ENCODE measurements at regions not wholly inside any gene's neighbourhood (a gene's known extent, or its start where the extent isn't known, plus 50 kb on each side); places are given as distances from the start of the nearest gene placed in this dataset.
"Not testable (repeated sequence)": the region's sequence is repeated elsewhere in the genome, so short reads cannot be mapped to it uniquely, and the experiment has no call there.

DNA sequence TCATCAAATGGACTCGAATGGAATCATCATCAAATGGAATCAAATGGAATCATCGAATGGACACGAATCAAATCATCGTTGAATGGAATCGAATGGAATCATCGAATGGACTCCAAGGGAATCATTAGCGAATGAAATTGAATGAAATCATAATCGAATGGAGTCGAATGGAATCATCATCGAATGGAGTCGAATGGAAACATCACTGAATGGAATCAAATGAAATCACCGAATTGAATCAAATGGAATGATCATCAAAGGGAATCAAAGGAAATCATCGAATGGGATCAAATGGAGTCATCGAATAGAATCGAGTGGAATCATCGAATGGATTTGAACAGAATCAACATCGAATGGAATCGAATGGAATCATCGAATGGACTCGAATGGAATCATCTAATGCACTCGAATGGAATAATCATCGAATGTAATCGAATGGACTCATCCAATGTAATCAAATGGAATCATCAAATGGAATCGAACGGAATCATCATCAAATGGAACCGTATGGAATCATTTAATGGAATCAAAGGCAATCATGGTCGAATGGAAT, 232.2 kb downstream of the SHCBP1 start:
- DNase-seq (ENCODE audit: low spot score); ATAC-seq: not testable (repeated sequence)

DNA sequence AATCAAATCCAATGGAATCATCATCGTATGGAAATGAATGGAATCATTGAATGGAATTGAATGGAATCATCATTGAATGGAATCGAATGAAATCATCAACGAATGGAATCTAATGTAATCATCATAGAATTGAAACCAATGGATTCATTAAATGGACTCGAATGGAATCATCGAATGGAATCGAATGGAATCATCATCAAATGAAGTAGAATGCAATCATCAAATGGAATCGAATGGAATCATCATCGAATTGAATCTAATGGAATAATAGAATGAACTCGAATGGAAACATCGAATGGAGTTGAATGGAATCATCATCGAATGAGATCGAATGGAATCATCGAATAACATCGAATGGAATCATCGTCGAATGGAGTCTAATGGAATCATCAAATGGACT, 232.8 kb downstream of the SHCBP1 start:
- not testable (repeated sequence) for ATAC-seq; DNase-seq (ENCODE audit: low spot score)

DNA sequence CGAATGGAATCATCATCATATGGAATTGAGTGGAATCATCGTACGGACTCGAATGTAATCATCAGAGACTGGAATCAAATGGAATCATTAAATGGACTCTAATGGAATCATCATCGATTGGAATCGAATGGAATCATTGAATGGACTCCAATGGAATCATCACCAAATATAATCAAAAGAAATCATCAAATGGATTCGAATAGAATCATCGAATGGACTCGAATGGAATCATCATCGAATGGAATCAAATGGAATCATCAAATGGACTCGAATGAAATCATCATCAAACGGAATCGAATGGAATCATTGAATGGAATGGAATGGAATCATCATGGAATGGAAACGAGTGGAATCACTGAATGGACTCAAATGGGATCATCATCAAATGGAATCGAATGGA, 233.5 kb downstream of the SHCBP1 start:
- ATAC-seq (peak; percentile 1), DNase-seq (ENCODE audit: low spot score) (peak; percentile 76)

DNA sequence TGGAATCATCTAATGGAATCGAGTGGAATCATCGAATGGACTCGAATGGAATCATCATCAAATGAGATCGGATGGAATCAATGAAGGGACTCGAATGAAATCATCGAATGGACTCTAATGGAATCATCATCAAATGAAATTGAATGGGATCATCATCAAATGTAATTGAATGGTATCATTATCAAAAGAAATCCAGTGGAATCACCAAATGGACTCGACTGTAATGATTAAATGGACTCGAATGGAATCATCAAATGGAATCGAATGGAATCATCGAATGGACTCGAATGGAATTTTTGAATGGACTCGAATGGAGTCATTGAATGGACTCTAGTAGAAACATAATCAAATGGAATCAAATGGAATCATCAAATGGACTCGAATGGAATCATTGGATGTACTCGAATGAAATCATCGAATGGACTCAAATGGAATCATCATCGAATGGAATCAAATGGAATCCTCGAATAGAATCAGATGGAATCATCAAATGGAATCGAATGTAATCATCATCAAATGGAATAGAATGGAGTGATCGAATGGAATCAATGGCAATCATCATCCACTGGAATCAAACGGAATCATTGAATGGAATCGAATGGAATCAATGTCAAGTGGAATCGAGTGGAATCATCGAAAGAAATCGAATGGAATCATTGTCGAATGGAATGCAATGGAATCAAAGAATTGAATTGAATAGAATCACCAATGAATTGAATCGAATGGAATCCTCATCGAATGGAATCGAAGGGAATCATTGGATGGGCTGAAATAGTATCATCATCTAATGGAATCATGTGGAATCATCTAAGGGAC, 234.2 kb downstream of the SHCBP1 start:
- peak; percentile 7 for ATAC-seq
- not testable (repeated sequence) for DNase-seq (ENCODE audit: low spot score)

DNA sequence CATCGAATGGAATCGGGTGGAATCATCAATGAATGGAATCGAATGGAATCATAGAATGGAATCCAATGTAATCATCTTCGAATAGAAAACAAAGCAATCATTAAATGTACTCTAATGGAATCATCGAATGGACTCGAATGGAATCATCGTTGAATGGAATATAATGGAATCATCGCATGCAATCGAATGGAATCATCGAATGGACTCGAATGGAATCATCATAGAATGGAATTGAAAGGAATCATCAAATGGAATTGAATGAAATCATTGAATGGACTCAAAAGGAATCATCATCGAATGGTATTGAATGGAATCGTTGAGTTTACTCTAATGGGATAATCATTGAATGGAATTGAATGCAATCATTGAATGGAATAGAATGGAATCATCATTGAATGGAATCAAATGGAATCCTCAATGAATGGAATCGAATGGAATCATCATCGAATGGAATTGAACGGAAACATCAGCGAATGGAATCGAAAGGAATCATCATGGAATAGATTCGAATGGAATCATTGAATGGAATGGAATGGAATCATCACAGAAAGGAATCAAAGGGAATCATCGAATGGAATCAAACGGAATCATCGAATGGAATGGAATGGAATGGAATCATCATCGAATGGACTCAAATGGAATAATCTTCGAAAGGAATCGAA, 234.9 kb downstream of the SHCBP1 start:
- DNase-seq (ENCODE audit: low spot score): not testable (repeated sequence)

DNA sequence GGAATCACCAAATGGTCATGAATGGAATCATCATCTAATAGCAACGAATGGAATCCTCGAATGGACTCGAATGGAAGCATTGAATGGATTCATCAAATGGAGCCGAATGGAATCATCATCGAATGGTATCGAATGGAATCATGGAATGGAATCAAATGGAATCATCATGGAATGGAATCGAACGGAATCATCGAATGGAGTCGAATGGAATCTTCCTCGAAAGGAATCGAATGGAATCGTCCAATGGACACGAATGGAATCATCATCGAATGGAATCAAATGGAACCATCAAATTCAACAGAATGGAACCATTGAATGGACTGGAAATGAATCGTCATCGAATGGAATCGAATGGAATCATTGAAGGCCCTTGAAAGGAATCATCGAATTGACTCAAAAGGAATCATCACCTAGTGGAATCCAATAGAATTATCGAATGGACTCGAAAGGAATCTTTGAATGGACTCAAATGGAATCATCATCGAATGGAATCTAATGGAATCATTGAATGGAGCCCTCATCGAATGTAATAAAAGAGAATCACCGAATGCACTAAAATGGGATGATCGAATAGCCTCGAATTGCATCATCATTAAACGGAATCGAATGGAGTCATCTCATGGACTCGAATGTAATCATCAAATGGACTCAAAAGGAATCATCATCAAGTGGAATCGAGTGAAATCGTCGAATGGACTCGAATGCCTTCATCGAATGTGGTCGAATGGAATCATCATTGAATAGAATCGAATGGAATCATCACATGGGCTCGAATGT, 236.7 kb downstream of the SHCBP1 start:
- ATAC-seq: not testable (repeated sequence)
- DNase-seq (ENCODE audit: low spot score): peak; percentile 60

More for the DNA sequence above, 234.9 kb downstream of the SHCBP1 start:
- ATAC-seq: not testable (repeated sequence)

DNA sequence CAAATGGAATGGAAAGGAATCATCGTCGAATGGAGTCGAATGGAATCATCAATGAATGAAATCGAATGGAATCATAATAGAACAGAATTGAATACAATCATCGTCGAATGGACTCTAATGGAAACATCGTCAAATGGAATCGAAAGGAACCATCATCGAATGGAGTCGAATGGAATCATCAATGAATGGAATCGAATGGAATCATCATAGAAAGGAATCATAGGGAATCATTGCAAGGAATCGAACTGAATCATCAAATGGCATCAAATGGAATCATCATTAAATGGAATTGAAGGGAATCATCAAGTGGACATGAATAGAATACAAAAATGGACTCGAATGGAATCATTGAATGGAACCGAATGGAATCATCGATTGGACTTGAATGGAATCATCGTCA, 237.6 kb downstream of the SHCBP1 start:
- ATAC-seq; DNase-seq (ENCODE audit: low spot score): not testable (repeated sequence)

DNA sequence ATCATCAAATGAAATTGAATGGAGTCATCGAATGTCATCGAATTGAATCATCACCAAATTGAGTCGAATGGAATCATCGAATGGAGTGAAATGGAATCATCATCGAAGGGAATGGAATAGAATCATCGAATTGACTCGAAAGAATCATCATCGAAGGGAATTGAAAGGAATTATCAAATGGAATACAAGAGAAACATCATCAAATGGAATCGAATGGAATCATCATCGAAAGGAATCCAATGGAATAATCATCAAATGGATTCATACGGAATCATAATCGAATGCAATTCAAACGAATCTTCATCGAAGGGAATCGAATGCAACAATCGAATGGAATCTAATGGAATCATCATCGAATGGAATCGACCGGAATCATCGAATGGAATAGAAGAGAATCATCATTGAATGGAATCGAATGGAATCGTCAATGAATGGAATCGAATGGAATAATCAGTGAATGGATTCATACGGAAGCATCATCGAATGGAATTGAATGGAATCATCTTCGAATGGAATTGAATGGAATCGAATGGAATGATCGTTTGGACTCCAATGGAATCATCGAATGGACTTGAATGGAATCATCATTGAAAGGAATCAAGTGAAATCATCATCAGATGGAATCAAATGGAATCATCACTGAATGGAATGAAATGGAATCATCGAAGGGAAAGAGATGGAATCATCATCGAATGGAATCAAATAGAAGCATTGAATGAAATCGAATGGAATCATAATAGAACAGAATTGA, 238.2 kb downstream of the SHCBP1 start:
- not testable (repeated sequence) for ATAC-seq; DNase-seq (ENCODE audit: low spot score)

DNA sequence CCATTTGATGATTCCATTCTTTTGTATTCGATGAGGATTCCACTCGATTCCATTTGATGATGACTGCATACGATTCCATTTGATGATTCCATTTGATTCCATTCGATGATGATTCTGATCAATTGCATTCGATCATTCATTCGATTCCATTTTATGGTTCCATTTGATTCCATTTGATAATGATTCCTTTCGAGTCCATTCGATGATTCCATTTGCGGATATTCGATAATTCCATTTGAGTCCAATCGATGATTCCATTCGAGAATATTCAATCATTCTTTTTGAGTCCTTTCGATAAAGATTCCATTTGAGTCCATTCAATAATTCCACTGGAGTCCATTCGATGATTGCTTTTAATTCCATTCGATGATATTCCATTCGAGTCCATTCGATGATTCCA, 239.1 kb downstream of the SHCBP1 start:
- ATAC-seq: not testable (repeated sequence)

DNA sequence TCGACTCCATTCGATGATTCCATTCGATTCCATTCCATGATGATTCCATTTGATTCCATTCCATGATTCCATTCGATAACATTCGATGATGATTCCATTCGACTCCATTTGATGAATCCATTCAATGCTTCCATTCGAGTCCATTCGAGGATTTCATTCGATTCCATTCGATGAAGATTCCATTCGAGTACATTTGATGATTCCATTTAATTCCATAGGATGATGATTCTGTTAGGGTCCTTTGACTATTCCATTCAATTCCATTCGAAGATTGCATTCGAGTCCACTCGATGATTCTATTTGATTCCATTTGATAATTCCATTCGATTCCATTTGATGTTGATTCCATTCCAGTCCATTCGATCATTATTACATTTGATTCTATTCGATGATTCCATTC, 239.8 kb downstream of the SHCBP1 start:
- DNase-seq (ENCODE audit: low spot score); ATAC-seq: not testable (repeated sequence)

More for the DNA sequence above, 239.1 kb downstream of the SHCBP1 start:
- not testable (repeated sequence) for DNase-seq (ENCODE audit: low spot score)

All from left lobe of liver (tissue), 2 donors.